HCEC 1CT (cell line): ENCODE measurements at regions not wholly inside any gene's neighbourhood (a gene's known extent, or its start where the extent isn't known, plus 50 kb on each side); places are given as distances from the start of the nearest gene placed in this dataset.

Experiments used
- DNase-seq: peaks from one replicate; pipeline ENCODE4 v3.0.0-alpha.2; 2017

- peak; percentile 28 for DNase-seq
Observed at GRCh38 chr4:111689214-111689613, 456.0 kb upstream of the FAM241A start.

- DNase-seq, result peak; percentile 8
Observed at GRCh38 chr4:111689731-111690130, 455.5 kb upstream of the FAM241A start.

DNA sequence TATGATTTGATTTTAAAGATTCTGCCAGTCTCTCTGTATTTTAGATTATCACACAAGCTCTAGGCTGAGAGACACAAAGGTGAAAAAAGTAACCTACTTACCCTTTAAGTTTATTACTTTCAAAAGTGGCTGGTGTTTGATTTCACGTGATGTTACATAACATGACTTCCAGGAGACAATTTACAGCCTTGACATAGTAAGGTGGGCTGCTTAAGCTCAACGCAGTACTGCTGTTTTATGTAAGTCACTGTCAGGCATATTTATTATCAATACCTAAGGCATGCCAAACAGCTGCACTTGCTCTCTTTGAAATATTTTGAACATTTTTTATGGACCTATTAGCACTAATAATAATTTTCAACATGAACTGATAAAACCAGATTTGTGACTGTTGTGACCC lies 451.5 kb upstream of the FAM241A start:
- DNase-seq, result no peak

DNA sequence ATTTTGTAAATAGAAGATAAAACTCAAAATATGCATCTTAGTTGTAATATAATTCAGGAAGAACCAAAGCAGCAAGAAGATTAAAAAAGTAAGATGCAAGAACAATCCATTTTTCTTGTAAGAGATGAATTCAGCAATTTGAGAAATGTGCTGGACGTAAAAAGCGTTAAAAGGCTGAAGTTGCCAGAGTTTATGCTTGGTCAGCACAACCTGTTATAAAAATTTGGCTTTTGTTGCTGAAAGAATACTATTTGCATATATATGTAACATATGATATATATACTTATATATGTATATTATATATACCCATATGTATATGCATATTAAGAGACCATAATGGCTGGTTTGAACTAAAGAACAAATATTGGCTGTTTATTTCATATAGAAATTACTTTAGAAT lies 449.6 kb upstream of the FAM241A start:
- no peak for DNase-seq

- DNase-seq, result no peak
Observed at GRCh38 chr4:111696505-111696904, 448.7 kb upstream of the FAM241A start.

DNA sequence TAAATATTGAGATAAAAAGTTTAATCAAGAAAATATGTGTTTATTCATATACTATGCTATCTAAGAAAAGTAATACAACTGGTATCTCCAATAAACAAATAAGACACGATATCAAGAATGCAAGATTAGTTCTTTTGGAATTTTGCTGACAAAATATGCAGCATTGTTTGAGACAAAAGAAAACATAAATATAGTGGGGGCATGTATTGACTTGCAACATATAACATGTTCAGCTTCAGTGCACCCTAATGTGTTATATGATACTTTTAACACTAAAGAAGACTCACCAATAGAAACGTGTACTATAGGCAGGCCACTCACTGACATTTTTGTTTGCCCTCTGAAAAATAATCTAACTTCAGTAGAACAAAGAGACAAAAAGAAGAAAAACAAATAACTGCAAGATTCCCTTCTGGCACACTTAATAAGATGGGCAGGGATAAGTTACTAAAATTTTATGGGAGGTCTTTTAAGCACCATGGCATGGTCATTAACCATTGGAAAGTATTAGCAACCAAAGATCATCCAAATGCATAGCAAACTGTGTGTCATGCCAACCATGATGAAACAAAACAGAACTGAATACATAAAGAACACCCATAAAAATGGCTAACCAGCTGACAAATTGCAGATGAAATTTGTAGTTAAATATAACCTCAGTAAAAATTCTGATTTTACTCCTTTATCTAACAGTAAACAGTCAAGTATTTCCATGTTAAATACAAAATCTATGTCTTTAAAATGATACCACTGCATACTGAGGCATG lies 447.9 kb upstream of the FAM241A start:
- DNase-seq, result no peak

DNA sequence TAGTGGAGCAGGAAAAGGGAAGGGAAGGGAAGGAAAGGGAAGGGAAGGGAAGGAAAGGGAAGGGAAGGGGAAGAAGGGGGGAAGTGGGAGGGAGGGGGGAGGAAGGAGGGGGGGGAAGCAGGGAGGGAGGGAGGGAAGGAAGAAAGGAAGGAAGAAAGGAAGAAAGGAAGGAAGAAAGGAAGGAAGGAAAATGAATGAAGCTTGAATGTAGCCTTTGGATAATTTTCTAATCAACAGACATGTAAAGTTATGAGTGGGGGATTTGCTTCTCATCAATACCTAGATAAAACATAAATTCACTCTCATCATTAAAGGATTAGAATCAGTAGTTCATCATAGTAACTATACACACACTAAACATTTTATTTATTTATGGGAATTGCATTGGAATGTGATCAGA lies 446.9 kb upstream of the FAM241A start:
- no peak for DNase-seq

GRCh38 chr4:111699165-111699564 lies 446.1 kb upstream of the FAM241A start:
- DNase-seq, result no peak

DNA sequence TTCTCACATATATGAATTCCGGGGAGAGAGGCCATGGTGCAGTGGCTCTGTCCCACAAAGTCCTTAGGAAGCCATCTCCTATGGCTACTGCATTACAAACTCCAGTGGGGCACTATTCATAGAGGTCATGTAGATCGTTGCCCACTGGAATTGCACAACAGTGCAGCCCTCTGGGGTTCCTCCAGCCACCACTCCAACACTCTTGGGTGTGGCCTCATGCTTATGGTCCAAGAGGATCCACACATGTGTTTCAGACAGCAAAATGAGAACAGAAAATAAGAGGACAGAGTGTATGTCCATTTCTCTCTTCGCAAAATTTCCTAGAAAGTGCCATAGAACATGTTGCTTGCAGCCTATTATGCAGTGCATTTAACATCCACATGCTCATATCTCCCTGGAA lies 444.2 kb upstream of the FAM241A start:
- DNase-seq, result no peak

- no peak for DNase-seq
Observed at GRCh38 chr4:111707491-111707890, 437.8 kb upstream of the FAM241A start.

- no peak for DNase-seq
Observed at GRCh38 chr4:111712093-111712677, 433.1 kb upstream of the FAM241A start.

- DNase-seq, result no peak
Observed at GRCh38 chr4:111713276-111713675, 432.0 kb upstream of the FAM241A start.

- no peak for DNase-seq
Observed at GRCh38 chr4:111717921-111718320, 427.3 kb upstream of the FAM241A start.

GRCh38 chr4:111718763-111719559 lies 426.3 kb upstream of the FAM241A start:
- DNase-seq, result no peak

DNA sequence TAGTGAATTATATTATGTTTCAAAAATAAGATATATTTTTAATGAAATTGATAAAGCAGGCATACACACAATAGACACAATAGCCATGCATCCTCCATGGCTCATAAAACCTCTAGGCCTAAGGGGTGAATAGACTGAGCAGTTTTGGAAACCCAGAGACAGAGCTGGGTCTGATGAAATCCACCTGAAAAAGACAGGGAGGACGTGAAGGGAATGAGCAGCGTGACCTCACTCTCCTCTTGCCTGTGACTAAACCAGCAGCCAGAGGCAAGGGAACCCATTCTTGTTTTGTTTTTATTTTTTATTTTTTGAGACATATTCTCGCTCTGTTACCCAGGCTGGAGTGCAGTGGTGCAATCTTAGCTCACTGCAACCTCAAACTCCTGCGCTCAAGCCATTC lies 424.4 kb upstream of the FAM241A start:
- DNase-seq, result no peak

GRCh38 chr4:111722213-111722720 lies 423.0 kb upstream of the FAM241A start:
- DNase-seq, result no peak

DNA sequence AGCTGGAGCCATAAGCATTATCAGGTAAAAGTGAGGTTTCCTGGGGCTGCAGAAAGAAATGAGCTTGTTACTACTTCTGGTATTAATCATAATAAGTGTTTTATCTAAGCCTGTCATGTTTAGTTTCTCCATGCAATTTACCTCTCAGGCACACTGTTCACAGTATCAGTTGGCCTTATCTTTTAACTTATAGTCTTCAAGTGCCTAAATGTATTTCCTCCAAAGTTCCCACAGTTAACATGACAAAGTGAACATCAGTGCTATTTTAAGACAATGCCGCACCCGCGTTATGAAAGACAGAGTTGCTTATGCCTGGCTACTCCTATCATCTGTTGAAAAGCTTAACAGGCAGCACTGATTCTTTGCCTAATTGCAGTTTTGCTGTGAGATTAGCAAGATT lies 408.7 kb upstream of the FAM241A start:
- no peak for DNase-seq

- no peak for DNase-seq
Observed at GRCh38 chr4:111744847-111745246, 400.4 kb upstream of the FAM241A start.

GRCh38 chr4:111748157-111748556 lies 397.1 kb upstream of the FAM241A start:
- no peak for DNase-seq

GRCh38 chr4:111754003-111754402 lies 391.3 kb upstream of the FAM241A start:
- DNase-seq, result no peak

DNA sequence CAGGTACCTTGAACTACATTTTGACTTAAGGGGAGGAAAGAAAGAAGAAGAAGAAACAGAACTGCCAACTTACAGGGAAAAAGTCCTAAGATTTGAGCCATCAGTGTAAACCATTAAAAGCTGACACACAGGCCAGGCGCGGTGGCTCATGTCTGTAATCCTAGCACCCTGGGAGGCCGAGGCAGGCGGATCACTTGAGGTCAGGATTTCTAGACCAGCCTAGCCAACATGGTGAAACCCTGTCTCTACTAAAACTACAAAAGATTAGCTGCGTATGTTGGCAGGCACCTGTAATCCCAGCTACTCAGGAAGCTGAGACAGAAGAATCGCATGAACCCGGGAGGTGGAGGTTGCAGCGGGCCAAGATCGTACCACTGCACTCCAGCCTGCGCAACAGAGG lies 389.7 kb upstream of the FAM241A start:
- no peak for DNase-seq

GRCh38 chr4:111761531-111761930 lies 383.7 kb upstream of the FAM241A start:
- no peak for DNase-seq

DNA sequence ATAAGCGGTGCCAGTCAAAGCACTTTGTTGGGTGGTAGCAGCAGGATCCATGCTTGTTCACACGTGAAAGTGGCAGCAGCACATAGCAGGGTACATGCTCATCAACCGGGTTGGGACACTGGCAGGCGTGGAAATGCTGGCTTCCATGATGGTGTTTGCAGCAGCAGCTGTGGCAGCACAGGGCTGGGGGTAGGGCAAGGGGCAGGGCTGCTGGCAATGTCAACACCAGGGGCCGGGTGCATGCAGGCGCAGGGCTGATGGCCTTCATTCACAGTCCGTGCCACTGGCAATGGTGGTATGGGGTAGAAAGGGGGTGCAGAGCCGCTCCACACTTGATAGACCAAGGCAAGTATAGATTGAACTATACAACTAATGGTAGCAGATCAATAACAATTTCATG lies 374.7 kb upstream of the FAM241A start:
- no peak for DNase-seq

DNA sequence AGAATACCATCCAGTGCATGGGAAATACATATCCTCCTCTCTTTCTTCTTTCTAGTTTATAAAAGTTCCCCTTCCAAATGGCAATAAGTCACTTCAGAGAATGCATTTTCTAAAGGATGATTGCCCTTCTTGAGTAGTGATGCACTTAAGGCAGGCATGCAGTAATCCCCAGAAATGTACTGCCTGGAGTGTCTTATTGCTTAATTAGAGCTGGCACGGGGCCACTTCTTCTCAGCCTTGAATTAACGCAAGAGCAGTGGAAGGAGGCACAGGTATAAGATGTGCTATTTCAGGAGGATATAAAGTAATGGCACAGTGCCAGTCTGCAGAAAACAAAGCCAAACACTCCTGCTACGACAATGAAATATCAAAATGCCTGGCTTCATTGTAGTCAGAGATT lies 371.4 kb upstream of the FAM241A start:
- no peak for DNase-seq
